Coronary artery (tissue), 2 donors: ENCODE measurements at regions not wholly inside any gene's neighbourhood (a gene's known extent, or its start where the extent isn't known, plus 50 kb on each side); places are given as distances from the start of the nearest gene placed in this dataset.
"Not testable (repeated sequence)": the region's sequence is repeated elsewhere in the genome, so short reads cannot be mapped to it uniquely, and the experiment has no call there.

Experiments
- DNase-seq: peaks from one replicate; pipeline ENCODE4 v3.0.0-alpha.2; 2017; ENCODE audit warnings: low spot score
- H3K27ac ChIP-seq, 2 donors: fragments of 200-600 bp; sonication (generic); one replicate each; pipeline ENCODE4 v1.5.1; 2016 to 2019
- H3K4me3 ChIP-seq: fragments of 200-600 bp; sonication (generic); 2 replicates; pipeline ENCODE4 v1.5.1; 2016; ENCODE audit warnings: mild to moderate bottlenecking, moderate library complexity
- TF ChIP-seq, protein P1 (sequence below): fragments of 200-600 bp; sonication (generic); IDR thresholded peaks from one replicate; pipeline ENCODE4 v1.5.1; 2019; ENCODE audit warnings: antibody characterized with exemption

DNA sequence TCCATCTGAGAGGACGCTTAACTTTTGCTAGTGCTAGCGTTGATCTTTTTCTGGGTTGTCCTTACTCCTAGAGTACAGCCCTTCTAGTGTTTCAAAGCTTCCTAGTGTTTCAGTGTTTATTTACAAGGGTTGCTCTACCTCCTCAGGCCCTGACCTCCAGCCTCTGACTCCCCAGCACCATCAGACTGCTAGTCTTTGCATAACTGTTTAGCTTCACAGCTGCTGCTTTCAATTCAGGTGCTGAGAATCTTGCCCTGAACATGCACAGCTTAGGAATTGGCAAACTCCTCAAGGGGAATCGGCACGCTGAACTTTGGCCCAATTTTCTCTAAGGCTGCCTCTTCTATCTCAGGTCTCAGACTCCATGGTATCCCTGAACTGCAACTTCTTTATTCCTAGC is 52.9 kb downstream of the OR52B4 start:
- not testable (repeated sequence) for DNase-seq, H3K27ac ChIP-seq, H3K4me3 ChIP-seq

DNA sequence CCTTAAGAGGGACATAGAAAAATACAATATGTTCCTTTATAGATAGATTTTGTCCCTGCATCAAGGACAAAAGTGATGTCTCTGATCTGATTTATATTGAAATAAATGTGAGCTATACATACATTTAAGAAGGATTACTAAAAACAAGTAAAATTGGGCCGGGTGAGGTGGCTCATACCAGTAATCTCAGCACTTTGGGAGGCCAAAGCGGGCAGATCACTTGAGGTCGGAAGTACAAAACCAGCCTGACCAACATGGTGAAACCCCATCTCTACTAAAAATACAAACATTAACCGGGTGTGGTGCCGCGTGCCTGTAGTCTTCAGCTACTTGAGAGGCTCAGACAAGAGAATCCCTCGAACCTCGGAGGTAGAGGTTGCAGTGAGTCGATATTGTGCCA is 91.0 kb downstream of the OR52B4 start:
- not testable (repeated sequence) for H3K27ac ChIP-seq, DNase-seq, H3K4me3 ChIP-seq

DNA sequence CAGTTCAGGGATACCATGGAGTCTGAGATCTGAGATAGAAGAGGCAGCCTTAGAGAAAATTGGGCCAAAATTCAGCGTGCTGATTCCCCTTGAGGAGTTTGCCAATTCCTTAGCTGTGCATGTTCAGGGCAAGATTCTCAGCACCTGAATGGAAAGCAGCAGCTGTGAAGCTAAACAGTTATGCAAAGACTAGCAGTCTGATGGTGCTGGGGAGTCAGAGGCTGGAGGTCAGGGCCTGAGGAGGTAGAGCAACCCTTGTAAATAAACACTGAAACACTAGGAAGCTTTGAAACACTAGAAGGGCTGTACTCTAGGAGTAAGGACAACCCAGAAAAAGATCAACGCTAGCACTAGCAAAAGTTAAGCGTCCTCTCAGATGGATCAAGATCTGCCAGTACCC is 117.1 kb downstream of the OR52B4 start:
- DNase-seq, H3K4me3 ChIP-seq, H3K27ac ChIP-seq: not testable (repeated sequence)

DNA sequence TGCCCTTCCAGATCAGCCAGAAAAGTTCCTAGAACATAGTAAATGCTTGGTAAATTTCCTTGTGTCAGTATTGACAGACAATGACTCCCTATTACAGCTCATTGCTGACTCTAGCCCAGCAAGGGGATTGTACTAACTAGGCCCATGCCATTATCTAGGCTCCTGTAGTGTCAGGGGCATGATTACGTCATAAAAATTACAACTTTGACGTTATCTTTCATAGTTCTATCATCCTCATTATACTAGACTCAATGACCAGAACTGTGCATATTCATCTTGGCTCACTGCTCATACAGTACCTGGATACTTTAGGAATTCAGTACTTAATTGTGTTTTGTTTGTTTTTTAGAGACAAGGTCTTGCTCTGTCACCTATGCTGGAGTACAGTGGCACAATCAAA is 118.7 kb downstream of the OR52B4 start:
- not testable (repeated sequence) for DNase-seq

DNA sequence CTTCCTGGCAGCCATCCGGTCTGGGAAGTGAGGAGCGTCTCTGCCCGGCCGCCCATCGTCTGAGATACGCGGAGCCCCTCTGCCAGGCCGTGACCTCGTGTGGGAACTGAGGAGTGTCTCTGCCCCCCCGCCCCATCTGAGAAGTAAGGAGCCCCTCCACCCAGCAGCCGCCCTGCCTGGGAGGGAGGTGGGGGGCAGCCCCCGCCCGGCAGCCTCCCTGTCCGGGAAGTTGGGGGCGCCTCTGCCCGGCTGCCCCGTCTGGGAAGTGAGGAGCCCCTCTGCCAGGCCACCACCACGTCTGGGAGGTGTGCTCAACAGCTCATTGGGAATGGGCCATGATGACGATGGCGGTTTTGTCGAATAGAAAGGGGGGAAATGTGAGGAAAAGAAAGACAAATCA is 130.4 kb downstream of the OR52B4 start:
- not testable (repeated sequence) for H3K4me3 ChIP-seq, DNase-seq, H3K27ac ChIP-seq

More for the DNA sequence above, 118.7 kb downstream of the OR52B4 start:
- H3K4me3 ChIP-seq, H3K27ac ChIP-seq: not testable (repeated sequence)

DNA sequence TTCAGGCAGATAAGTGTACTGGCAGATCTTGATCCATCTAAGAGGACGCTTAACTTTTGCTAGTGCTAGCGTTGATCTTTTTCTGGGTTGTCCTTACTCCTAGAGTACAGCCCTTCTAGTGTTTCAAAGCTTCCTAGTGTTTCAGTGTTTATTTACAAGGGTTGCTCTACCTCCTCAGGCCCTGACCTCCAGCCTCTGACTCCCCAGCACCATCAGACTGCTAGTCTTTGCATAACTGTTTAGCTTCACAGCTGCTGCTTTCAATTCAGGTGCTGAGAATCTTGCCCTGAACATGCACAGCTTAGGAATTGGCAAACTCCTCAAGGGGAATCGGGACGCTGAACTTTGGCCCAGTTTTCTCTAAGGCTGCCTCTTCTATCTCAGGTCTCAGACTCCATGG is 124.3 kb downstream of the RRM1 start:
- DNase-seq, H3K27ac ChIP-seq, H3K4me3 ChIP-seq: not testable (repeated sequence)

DNA sequence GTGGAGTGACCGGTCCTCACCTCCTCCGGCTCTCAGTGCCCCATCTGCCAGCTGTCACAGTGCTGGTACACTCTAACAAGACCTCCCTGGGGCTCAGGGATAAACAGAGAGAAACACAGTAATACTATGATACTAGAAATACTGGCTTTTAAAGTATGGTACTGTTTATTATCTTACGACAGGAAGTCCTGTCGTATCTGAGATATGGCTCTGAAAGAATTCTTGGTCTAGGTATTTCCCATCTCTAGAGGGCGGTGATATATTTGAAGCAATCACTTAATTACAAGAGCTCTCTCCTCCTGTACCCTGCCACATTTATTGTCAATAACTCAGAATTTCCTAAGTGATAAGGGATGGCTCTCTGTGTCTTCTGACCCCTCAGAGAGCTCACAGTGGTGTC is 119.1 kb downstream of the RRM1 start:
- no peak for DNase-seq
- TF ChIP-seq, protein P1, sequence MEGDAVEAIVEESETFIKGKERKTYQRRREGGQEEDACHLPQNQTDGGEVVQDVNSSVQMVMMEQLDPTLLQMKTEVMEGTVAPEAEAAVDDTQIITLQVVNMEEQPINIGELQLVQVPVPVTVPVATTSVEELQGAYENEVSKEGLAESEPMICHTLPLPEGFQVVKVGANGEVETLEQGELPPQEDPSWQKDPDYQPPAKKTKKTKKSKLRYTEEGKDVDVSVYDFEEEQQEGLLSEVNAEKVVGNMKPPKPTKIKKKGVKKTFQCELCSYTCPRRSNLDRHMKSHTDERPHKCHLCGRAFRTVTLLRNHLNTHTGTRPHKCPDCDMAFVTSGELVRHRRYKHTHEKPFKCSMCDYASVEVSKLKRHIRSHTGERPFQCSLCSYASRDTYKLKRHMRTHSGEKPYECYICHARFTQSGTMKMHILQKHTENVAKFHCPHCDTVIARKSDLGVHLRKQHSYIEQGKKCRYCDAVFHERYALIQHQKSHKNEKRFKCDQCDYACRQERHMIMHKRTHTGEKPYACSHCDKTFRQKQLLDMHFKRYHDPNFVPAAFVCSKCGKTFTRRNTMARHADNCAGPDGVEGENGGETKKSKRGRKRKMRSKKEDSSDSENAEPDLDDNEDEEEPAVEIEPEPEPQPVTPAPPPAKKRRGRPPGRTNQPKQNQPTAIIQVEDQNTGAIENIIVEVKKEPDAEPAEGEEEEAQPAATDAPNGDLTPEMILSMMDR, result no peak
- Histone ChIP-seq H3K4me3 (no peak overlapping the region), H3K27ac (no peak overlapping the region)

DNA sequence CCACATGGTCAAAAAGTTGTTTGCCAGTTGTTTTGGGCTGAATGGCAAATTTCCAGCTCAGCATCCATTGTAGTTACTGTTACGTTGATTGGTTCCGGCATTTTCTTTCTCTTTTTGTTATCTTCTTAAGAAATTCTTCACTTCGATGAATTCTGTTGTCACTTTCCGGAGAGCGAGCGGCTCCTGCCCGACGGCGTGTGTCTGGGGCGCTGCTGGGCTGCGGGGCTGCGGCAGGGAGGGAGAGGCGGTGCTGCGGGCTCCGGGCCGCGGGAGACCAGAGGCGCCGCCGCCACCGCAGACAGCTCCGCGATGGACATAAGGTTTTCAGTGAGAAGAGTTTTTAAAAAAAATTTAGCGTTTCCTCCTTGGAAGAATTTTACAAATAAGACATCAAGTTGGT is 117.4 kb downstream of the RRM1 start:
- DNase-seq, result no peak
- TF ChIP-seq, protein P1, result no peak
- Histone ChIP-seq H3K4me3 (no peak overlapping the region), H3K27ac (no peak overlapping the region)

DNA sequence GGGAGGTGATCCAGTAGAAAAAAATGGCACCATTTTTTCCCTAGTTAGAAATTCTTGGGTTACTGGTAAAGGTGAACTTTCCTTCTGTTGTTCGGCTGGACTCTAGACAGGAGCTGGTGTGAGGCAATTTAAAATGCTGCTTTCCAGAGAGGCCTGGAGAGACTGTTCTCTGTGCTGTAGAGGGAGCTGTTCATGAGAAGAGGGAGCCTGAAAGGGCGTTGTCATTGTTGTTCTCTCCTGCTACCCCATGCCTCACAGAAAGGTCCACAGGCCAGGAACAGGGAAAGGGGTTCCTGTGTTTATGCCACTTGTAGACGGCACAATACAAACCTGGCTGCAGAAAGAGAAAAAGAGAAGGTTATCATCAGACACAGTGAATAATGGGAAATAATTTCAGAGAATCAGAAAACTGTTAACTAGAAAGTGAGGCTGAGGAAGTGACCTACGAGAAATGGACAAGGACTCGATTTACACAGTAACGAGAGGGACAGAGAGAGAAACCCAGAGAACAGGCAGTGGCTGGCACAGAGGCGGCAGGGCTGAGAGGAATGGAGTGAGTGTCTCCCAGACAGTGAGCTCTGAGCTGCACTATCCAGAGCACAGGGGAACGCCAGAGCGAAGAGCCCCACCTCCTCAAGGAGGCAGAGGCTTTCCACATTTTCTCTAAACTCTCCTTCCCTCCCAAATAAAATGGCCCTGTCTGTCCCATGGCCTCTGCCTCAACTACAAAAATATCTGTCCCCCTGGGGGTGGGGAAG is 109.2 kb downstream of the RRM1 start:
- no peak for DNase-seq
- TF ChIP-seq, protein P1, result no peak
- Histone ChIP-seq H3K27ac (no peak overlapping the region), H3K4me3 (no peak overlapping the region)

DNA sequence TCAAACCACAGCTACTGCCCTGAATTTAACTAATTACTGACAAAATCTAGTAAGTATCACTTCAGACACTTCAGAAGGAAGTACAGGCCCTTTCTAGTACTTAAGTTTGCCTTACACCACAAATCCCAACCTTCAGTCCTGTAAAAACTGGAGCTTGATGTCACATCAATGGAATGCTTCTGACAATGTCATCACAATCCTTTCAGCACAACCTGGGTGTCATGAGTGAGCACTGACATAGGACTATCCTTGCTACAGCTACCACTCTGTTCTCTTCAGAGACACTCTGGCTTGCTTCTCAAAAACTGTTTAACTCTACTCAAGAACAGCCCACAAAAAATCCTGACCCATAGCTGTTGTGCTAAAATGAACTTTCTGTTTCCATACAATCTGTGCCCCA is 108.2 kb downstream of the RRM1 start:
- no peak overlapping the region for H3K4me3 ChIP-seq
- TF ChIP-seq, protein P1, result no peak
- DNase-seq, result no peak
- no peak overlapping the region for H3K27ac ChIP-seq
